A172 (cell line): ENCODE measurements at regions not wholly inside any gene's neighbourhood (a gene's known extent, or its start where the extent isn't known, plus 50 kb on each side); places are given as distances from the start of the nearest gene placed in this dataset.
"Not testable (repeated sequence)": the region's sequence is repeated elsewhere in the genome, so short reads cannot be mapped to it uniquely, and the experiment has no call there.

Source experiments
- DNase-seq: peaks from one replicate; pipeline ENCODE4 v3.0.0-alpha.2; 2015; ENCODE audit warnings: low spot score

- no peak for DNase-seq
Measured at GRCh38 chr5:119694284-119694683, 64.9 kb downstream of the FAM170A start.

GRCh38 chr5:119706049-119706448 lies 76.7 kb downstream of the FAM170A start:
- DNase-seq = no peak

- no peak for DNase-seq
Measured at GRCh38 chr5:119708076-119708790, 78.9 kb downstream of the FAM170A start.

- DNase-seq = no peak
Measured at GRCh38 chr5:119721775-119722174, 92.4 kb downstream of the FAM170A start.

GRCh38 chr5:119725291-119725690 lies 95.9 kb downstream of the FAM170A start:
- DNase-seq = peak; percentile 3

- DNase-seq = no peak
Measured at GRCh38 chr5:119726544-119726943, 97.2 kb downstream of the FAM170A start.

GRCh38 chr5:119740225-119740624 lies 110.9 kb downstream of the FAM170A start:
- no peak for DNase-seq

- DNase-seq = no peak
Measured at GRCh38 chr5:119741691-119742090, 112.3 kb downstream of the FAM170A start.

- no peak for DNase-seq
Measured at GRCh38 chr5:119742311-119742710, 113.0 kb downstream of the FAM170A start.

GRCh38 chr5:119743927-119744326 lies 114.6 kb downstream of the FAM170A start:
- DNase-seq = peak; percentile 41

GRCh38 chr5:119745976-119746375 lies 116.6 kb downstream of the FAM170A start:
- no peak for DNase-seq

- no peak for DNase-seq
Measured at GRCh38 chr5:119746984-119747383, 117.6 kb downstream of the FAM170A start.

- DNase-seq = no peak
Measured at GRCh38 chr5:119750887-119751733, 121.8 kb downstream of the FAM170A start.

- DNase-seq = no peak
Measured at GRCh38 chr5:119751734-119752094, 122.4 kb downstream of the FAM170A start.

GRCh38 chr5:119752921-119753886 lies 123.8 kb downstream of the FAM170A start:
- DNase-seq = no peak

- DNase-seq = not testable (repeated sequence)
Measured at GRCh38 chr5:119754825-119755224, 125.5 kb downstream of the FAM170A start.

- no peak for DNase-seq
Measured at GRCh38 chr5:119757276-119757675, 127.9 kb downstream of the FAM170A start.

- peak; percentile 27 for DNase-seq
Measured at GRCh38 chr5:119769695-119770693, 140.6 kb downstream of the FAM170A start.

- not testable (repeated sequence) for DNase-seq
Measured at GRCh38 chr5:119780145-119780544, 150.8 kb downstream of the FAM170A start.

- no peak for DNase-seq
Measured at GRCh38 chr5:119785057-119785456, 155.7 kb downstream of the FAM170A start.
